ENCODE measurements at regions not wholly inside any gene's neighbourhood (a gene's known extent, or its start where the extent isn't known, plus 50 kb on each side); places are given as distances from the start of the nearest gene placed in this dataset.
A peak's percentile ranks its signal among the peaks of the same experiment; 100 is the strongest.

GRCh38 chr13:106324444-106324843, 211.0 kb downstream of the EFNB2 start:
- no peak for TF ChIP-seq CTCF (conservative IDR thresholded peaks at IDR 0.05; ENCODE audit: control insufficient read depth, insufficient read depth, low read depth, low read length)

DNA sequence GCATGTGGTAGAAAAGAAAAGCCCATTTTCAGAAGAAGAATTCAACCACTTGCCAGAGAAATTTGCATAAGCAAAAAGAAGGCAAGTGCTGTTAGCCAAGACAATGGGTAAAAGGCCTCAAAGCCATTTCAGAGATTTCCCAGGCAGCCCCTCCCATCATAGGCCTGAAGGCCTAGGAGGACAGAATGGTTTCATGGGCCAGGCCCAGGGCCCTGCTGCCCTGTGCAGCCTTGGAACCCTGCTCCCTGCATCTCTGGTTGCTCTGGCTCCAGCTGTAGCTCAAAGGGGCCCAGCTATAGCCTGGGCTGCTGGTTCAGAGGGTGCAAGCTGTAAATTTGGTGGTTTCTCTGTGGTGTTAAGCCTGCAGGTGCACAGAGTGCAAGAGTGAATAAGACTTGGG, 212.8 kb downstream of the EFNB2 start:
- TF ChIP-seq CTCF (conservative IDR thresholded peaks at IDR 0.05; ENCODE audit: control insufficient read depth, insufficient read depth, low read depth, low read length) = no peak
- H3K4me3 ChIP-seq (ENCODE audit: control insufficient read depth, low read depth, low read length) = no peak overlapping the region
- DNase-seq (ENCODE audit: low read depth) = no peak

More at GRCh38 chr13:106324444-106324843, 211.0 kb downstream of the EFNB2 start:
- no peak for DNase-seq (ENCODE audit: low read depth)
- H3K4me3 ChIP-seq (ENCODE audit: control insufficient read depth, low read depth, low read length) = no peak overlapping the region

- no peak for TF ChIP-seq CTCF (conservative IDR thresholded peaks at IDR 0.05; ENCODE audit: control insufficient read depth, insufficient read depth, low read depth, low read length)
- DNase-seq (ENCODE audit: low read depth) = peak; percentile 91
- no peak overlapping the region for H3K4me3 ChIP-seq (ENCODE audit: control insufficient read depth, low read depth, low read length)
Observed at GRCh38 chr13:106318941-106319411, 216.5 kb downstream of the EFNB2 start.

GRCh38 chr13:106314417-106314816, 221.0 kb downstream of the EFNB2 start:
- TF ChIP-seq CTCF (conservative IDR thresholded peaks at IDR 0.05; ENCODE audit: control insufficient read depth, insufficient read depth, low read depth, low read length) = no peak
- H3K4me3 ChIP-seq (ENCODE audit: control insufficient read depth, low read depth, low read length) = no peak overlapping the region
- no peak for DNase-seq (ENCODE audit: low read depth)

- TF ChIP-seq CTCF (conservative IDR thresholded peaks at IDR 0.05; ENCODE audit: control insufficient read depth, insufficient read depth, low read depth, low read length) = no peak
- no peak overlapping the region for H3K4me3 ChIP-seq (ENCODE audit: control insufficient read depth, low read depth, low read length)
- DNase-seq (ENCODE audit: low read depth) = peak; percentile 41
Observed at GRCh38 chr13:106311004-106311403, 224.5 kb downstream of the EFNB2 start.

- no peak for DNase-seq (ENCODE audit: low read depth)
- TF ChIP-seq CTCF (conservative IDR thresholded peaks at IDR 0.05; ENCODE audit: control insufficient read depth, insufficient read depth, low read depth, low read length) = no peak
- no peak overlapping the region for H3K4me3 ChIP-seq (ENCODE audit: control insufficient read depth, low read depth, low read length)
Observed at GRCh38 chr13:106310291-106310865, 225.1 kb downstream of the EFNB2 start.
